Left lung (tissue), 4 donors: ENCODE measurements at regions not wholly inside any gene's neighbourhood (a gene's known extent, or its start where the extent isn't known, plus 50 kb on each side); places are given as distances from the start of the nearest gene placed in this dataset.

Source experiments
- ATAC-seq: fragments of 200-7000 bp; cut with Tn5 transposase; one replicate; pipeline ENCODE4 v1.9.1; 2020; ENCODE audit warnings: moderate library complexity
- DNase-seq, 4 donors: peaks; one replicate each; pipeline ENCODE4 v3.0.0-alpha.2; 2013 to 2020
- H3K27ac ChIP-seq, 2 donors: fragments of 200-600 bp; sonication (generic) in 1 of 2; one replicate each; pipeline versions ENCODE4 v1.5.0 to v1.8.0; 2020 to 2021
- H3K27me3 ChIP-seq, 2 donors: fragments of 200-600 bp; sonication (generic) in 1 of 2; one replicate each; pipeline versions ENCODE4 v1.5.0 to v1.8.0; 2020 to 2021
- H3K36me3 ChIP-seq, 2 donors: fragments of 200-600 bp; sonication (generic) in 1 of 2; one replicate each; pipeline versions ENCODE4 v1.5.0 to v1.8.0; 2020 to 2021
- H3K4me1 ChIP-seq, 2 donors: fragments of 200-600 bp; one replicate each; pipeline ENCODE4 v1.8.0; 2021
- H3K4me3 ChIP-seq, 2 donors: fragments of 200-600 bp; sonication (generic) in 1 of 2; one replicate each; pipeline versions ENCODE4 v1.5.0 to v1.8.0; 2020 to 2021; ENCODE audit warnings: mild to moderate bottlenecking in 1 of 2
- H3K9me3 ChIP-seq, 2 donors: fragments of 200-600 bp; sonication (generic) in 1 of 2; one replicate each; pipeline versions ENCODE4 v1.5.0 to v1.8.0; 2020 to 2021
- CTCF ChIP-seq, 2 donors: fragments of 200-600 bp; sonication (generic) in 1 of 2; IDR thresholded peaks; one replicate each; pipeline versions ENCODE4 v1.5.0 to v1.8.0; 2021; ENCODE audit warnings: antibody characterized with exemption in 2 of 2
- intact Hi-C, 2 donors: fragments of 100-400 bp; cut with DNase I; formaldehyde crosslinking; loops; one replicate each; pipeline versions ENCODE4 v1.11.2 to v1.14.2; 2022
- donor health status: DM: no; HTN: yes; CAD: no.
- donor health status: DM: no; HTN: no; CAD: no.

GRCh38 chr13:85371254-85371653, 428.0 kb downstream of the SLITRK6 start:
- DNase-seq (no peak), ATAC-seq (no peak)
- no peaks in the 10 kb centered on the region for H3K27me3 ChIP-seq
- H3K9me3 ChIP-seq = no peaks in the 10 kb centered on the region
- no peak for TF ChIP-seq CTCF (IDR thresholded peaks at IDR 0.05)
- H3K4me3 ChIP-seq = no peak overlapping the region
- no peak overlapping the region for H3K27ac ChIP-seq
- intact Hi-C loops = no loop called here
- H3K4me1 ChIP-seq = no peaks in the 10 kb centered on the region
- H3K36me3 ChIP-seq = no peaks in the 10 kb centered on the region

- intact Hi-C loops = no loop called here
- Histone ChIP-seq H3K4me1 (no peaks in the 10 kb centered on the region), H3K27ac (no peak overlapping the region), H3K27me3 (no peaks in the 10 kb centered on the region), H3K36me3 (no peaks in the 10 kb centered on the region), H3K9me3 (no peaks in the 10 kb centered on the region), H3K4me3 (no peak overlapping the region)
- DNase-seq (no peak), ATAC-seq (no peak)
- no peak for TF ChIP-seq CTCF (IDR thresholded peaks at IDR 0.05)
Observed at GRCh38 chr13:85368686-85369085, 430.5 kb downstream of the SLITRK6 start.

GRCh38 chr13:85367887-85368286, 431.3 kb downstream of the SLITRK6 start:
- no peak overlapping the region for H3K27ac ChIP-seq
- H3K36me3 ChIP-seq = no peaks in the 10 kb centered on the region
- H3K9me3 ChIP-seq = peaks cover 0 to 5% of the 10 kb centered on the region in 2 donors
- TF ChIP-seq CTCF (IDR thresholded peaks at IDR 0.05) = no peak
- no peaks in the 10 kb centered on the region for H3K4me1 ChIP-seq
- no peaks in the 10 kb centered on the region for H3K27me3 ChIP-seq
- DNase-seq (no peak), ATAC-seq (no peak)
- intact Hi-C loops = no loop called here
- H3K4me3 ChIP-seq = no peak overlapping the region

GRCh38 chr13:85366759-85367417, 432.3 kb downstream of the SLITRK6 start:
- Histone ChIP-seq H3K27ac (no peak overlapping the region), H3K4me3 (no peak overlapping the region), H3K27me3 (no peaks in the 10 kb centered on the region), H3K9me3 (peaks cover 0 to 5% of the 10 kb centered on the region in 2 donors), H3K4me1 (no peaks in the 10 kb centered on the region), H3K36me3 (no peaks in the 10 kb centered on the region)
- intact Hi-C loops = no loop called here
- no peak for TF ChIP-seq CTCF (IDR thresholded peaks at IDR 0.05)
- DNase-seq (peak in 1 of 4 donors; percentile 8), ATAC-seq (no peak)

- Histone ChIP-seq H3K27ac (no peak overlapping the region), H3K27me3 (no peaks in the 10 kb centered on the region), H3K36me3 (no peaks in the 10 kb centered on the region), H3K4me1 (no peaks in the 10 kb centered on the region), H3K9me3 (peaks cover 0 to 8% of the 10 kb centered on the region in 2 donors), H3K4me3 (no peak overlapping the region)
- no peak for DNase-seq
- ATAC-seq = no peak
- intact Hi-C loops = no loop called here
- TF ChIP-seq CTCF (IDR thresholded peaks at IDR 0.05) = no peak
Observed at GRCh38 chr13:85363504-85363903, 435.7 kb downstream of the SLITRK6 start.
